DND-41 (cell line): ENCODE measurements at regions not wholly inside any gene's neighbourhood (a gene's known extent, or its start where the extent isn't known, plus 50 kb on each side); places are given as distances from the start of the nearest gene placed in this dataset.

Source experiments
- ATAC-seq: fragments of 200-7000 bp; cut with Tn5 transposase; 3 replicates; pipeline ENCODE4 v1.9.1; 2021; ENCODE audit warnings: low read depth; ENCODE audit not compliant: insufficient read depth
- DNase-seq: peaks from one replicate; pipeline ENCODE4 v3.0.0-alpha.2; 2020
- H2AFZ ChIP-seq: 2 replicates; pipeline ENCODE4 v1.6.0; 2012; ENCODE audit warnings: low read depth, low read length
- H3K27ac ChIP-seq: 2 replicates; pipeline ENCODE4 v1.5.1; 2012; ENCODE audit warnings: low read length, inconsistent platforms
- H3K27me3 ChIP-seq: fragments of 200-600 bp; sonication (generic); 2 replicates; pipeline ENCODE4 v1.6.0; 2012; ENCODE audit warnings: low read length, mild to moderate bottlenecking, inconsistent platforms; ENCODE audit not compliant: insufficient read depth, poor library complexity
- H3K36me3 ChIP-seq: 2 replicates; pipeline ENCODE4 v1.5.1; 2012; ENCODE audit warnings: low read length, inconsistent platforms; ENCODE audit not compliant: insufficient read depth
- H3K4me1 ChIP-seq: 2 replicates; pipeline ENCODE4 v1.5.1; 2012; ENCODE audit warnings: mild to moderate bottlenecking, low read length; ENCODE audit not compliant: insufficient read depth
- H3K4me2 ChIP-seq: 2 replicates; pipeline ENCODE4 v1.6.0; 2012; ENCODE audit warnings: mild to moderate bottlenecking, moderate library complexity, low read length, inconsistent platforms; ENCODE audit not compliant: insufficient read depth
- H3K4me3 ChIP-seq, 2 experiments: fragments of 200-600 bp in 1 of 2; shearing (Covaris generic) in 1 of 2; 2 replicates each; pipeline ENCODE4 v1.5.1; 2012 to 2016; ENCODE audit warnings: inconsistent platforms in 2 of 2, low read length in 2 of 2, mild to moderate bottlenecking in 2 of 2, low read depth in 1 of 2, moderate library complexity in 1 of 2
- H3K79me2 ChIP-seq: 2 replicates; pipeline ENCODE4 v1.6.0; 2012; ENCODE audit warnings: low read length, inconsistent platforms; ENCODE audit not compliant: insufficient read depth
- H3K9ac ChIP-seq: 2 replicates; pipeline ENCODE4 v1.6.0; 2012; ENCODE audit warnings: low read depth, mild to moderate bottlenecking, inconsistent platforms, low read length, moderate library complexity
- H3K9me3 ChIP-seq: 2 replicates; pipeline ENCODE4 v1.5.1; 2012; ENCODE audit warnings: low read length, moderate library complexity, mild to moderate bottlenecking, inconsistent platforms; ENCODE audit not compliant: insufficient read depth, severe bottlenecking
- H4K20me1 ChIP-seq: 2 replicates; pipeline ENCODE4 v1.6.0; 2012; ENCODE audit warnings: low read length; ENCODE audit not compliant: insufficient read depth
- EZH2 ChIP-seq: IDR thresholded peaks from 3 replicates; pipeline ENCODE4 v1.6.1; 2012; ENCODE audit warnings: borderline replicate concordance, low read depth, mild to moderate bottlenecking, moderate library complexity, low read length, inconsistent platforms; ENCODE audit not compliant: severe bottlenecking
- TF ChIP-seq, protein P1 (sequence below): IDR thresholded peaks from 2 replicates; pipeline ENCODE4 v1.5.1; 2012; ENCODE audit warnings: borderline replicate concordance, low read length, moderate library complexity, mild to moderate bottlenecking; ENCODE audit not compliant: poor library complexity, severe bottlenecking; ENCODE audit errors: extremely low read depth

DNA sequence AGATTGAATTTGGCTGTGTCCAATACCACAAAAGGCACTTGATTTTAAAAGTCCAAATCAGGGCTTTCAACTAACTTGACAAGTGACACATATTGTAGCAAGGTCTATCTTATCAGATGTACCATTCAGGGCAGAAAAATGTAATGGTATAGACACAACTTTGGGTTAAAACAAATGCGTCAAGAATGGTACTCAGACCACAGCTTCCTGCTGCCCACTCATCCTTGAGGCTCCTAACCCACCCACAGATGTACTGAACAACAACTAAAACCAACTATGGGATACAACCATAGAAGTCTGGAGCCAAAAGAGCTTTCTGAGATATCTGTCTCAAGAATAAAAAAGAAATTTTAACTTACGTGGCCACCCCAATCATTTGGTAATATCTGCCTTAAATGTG, 105.2 kb downstream of the RBM43 start:
- H3K27me3 ChIP-seq: no peaks in the 10 kb centered on the region
- ATAC-seq (no peak), DNase-seq (no peak)
- TF ChIP-seq, protein P1, sequence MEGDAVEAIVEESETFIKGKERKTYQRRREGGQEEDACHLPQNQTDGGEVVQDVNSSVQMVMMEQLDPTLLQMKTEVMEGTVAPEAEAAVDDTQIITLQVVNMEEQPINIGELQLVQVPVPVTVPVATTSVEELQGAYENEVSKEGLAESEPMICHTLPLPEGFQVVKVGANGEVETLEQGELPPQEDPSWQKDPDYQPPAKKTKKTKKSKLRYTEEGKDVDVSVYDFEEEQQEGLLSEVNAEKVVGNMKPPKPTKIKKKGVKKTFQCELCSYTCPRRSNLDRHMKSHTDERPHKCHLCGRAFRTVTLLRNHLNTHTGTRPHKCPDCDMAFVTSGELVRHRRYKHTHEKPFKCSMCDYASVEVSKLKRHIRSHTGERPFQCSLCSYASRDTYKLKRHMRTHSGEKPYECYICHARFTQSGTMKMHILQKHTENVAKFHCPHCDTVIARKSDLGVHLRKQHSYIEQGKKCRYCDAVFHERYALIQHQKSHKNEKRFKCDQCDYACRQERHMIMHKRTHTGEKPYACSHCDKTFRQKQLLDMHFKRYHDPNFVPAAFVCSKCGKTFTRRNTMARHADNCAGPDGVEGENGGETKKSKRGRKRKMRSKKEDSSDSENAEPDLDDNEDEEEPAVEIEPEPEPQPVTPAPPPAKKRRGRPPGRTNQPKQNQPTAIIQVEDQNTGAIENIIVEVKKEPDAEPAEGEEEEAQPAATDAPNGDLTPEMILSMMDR: no peak
- no peak for TF ChIP-seq EZH2
- H2AFZ ChIP-seq: no peak overlapping the region
- no peaks in the 10 kb centered on the region for H3K9me3 ChIP-seq
- H3K4me1 ChIP-seq: no peaks in the 10 kb centered on the region
- H4K20me1 ChIP-seq: no peaks in the 10 kb centered on the region
- no peak overlapping the region for H3K4me3 ChIP-seq
- H3K79me2 ChIP-seq: no peaks in the 10 kb centered on the region
- H3K27ac ChIP-seq: no peak overlapping the region
- H3K36me3 ChIP-seq: no peaks in the 10 kb centered on the region
- H3K4me2 ChIP-seq: no peak overlapping the region
- H3K9ac ChIP-seq: no peak overlapping the region

DNA sequence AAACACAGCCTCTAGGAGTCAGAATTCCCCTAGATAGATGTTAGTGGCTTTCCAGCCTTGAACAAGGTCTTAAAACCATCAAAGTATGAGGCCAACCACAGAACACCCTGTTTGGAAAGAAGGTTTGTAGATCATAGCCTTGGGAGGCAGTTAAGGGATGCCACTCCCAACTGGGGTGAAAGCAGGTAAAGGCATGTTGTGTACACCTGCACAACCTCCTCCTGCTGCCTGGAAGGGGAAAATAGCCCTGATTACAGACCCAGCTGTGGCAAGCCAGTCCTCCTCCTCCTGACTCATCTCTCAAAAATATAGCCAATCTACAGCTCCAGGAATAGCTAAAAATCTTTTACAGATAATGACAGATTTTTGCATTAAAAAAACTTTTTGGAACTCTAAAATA, 108.1 kb downstream of the RBM43 start:
- ATAC-seq (no peak), DNase-seq (no peak)
- no peaks in the 10 kb centered on the region for H3K27me3 ChIP-seq
- H3K4me1 ChIP-seq: no peaks in the 10 kb centered on the region
- no peaks in the 10 kb centered on the region for H4K20me1 ChIP-seq
- H2AFZ ChIP-seq: no peak overlapping the region
- H3K36me3 ChIP-seq: no peaks in the 10 kb centered on the region
- TF ChIP-seq, protein P1: no peak
- no peak for TF ChIP-seq EZH2
- H3K9me3 ChIP-seq: no peaks in the 10 kb centered on the region
- H3K4me2 ChIP-seq: no peak overlapping the region
- no peak overlapping the region for H3K4me3 ChIP-seq
- H3K79me2 ChIP-seq: no peaks in the 10 kb centered on the region
- no peak overlapping the region for H3K27ac ChIP-seq
- H3K9ac ChIP-seq: no peak overlapping the region

DNA sequence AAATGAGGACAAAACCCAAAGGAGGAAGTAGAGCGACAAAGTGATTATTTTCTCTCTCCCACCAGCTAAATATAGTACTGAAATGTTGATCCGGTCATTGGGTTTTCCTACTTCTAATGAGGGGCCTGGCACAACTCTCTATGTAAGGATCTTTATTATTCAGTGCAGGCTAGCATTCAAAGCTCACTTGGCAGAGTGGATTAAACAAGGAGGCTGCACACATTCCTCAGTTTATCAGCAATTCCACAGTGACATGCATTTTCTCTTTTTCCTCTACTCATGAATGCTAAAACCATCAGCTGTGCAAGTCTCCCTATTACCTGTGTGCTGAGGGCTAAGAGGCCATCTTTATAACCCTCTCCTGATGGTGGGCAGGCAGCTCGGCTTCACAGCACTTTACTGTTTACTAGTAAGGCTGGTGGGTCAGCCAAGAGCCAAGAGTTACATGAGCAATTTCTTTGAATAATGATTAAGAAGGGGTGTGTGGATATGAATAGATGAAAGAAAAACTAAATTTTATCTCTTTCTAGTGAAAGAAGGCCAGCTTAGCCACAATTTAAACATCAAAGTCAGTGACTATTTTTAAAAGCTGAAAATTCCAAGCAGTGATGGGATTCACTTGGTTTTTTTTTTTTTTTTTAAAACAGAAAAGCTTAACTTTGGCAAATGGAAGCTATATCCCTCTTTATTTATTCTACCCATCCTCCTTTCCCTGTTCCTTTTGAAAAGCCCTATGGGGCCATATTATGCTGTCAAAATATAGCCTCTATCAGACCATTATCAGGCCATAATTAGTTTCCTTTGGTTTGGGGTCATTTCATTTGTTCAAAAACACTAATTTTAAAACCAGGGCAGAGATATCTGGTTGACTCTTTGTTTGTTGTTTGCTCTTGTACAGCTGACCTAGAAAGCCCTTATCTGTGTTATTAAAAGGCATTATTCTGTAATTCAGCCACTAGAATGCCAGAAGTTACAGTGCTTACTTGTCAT, 111.0 kb downstream of the RBM43 start:
- Histone ChIP-seq H4K20me1 (no peaks in the 10 kb centered on the region), H3K27ac (no peak overlapping the region), H2AFZ (no peak overlapping the region), H3K4me2 (no peak overlapping the region), H3K4me1 (no peaks in the 10 kb centered on the region), H3K36me3 (no peaks in the 10 kb centered on the region), H3K79me2 (no peaks in the 10 kb centered on the region), H3K4me3 (no peak overlapping the region), H3K27me3 (no peaks in the 10 kb centered on the region), H3K9me3 (no peaks in the 10 kb centered on the region), H3K9ac (no peak overlapping the region)
- ATAC-seq: no peak
- no peak for DNase-seq
- TF ChIP-seq, protein P1: no peak
- no peak for TF ChIP-seq EZH2
